OCI-LY1 (cell line): ENCODE measurements at regions not wholly inside any gene's neighbourhood (a gene's known extent, or its start where the extent isn't known, plus 50 kb on each side); places are given as distances from the start of the nearest gene placed in this dataset.

Experiments
- H2AFZ ChIP-seq: fragments of 200-600 bp; sonication (generic), shearing (Covaris generic); 2 replicates; pipeline ENCODE4 v1.6.0; 2014; ENCODE audit warnings: antibody characterized with exemption, mild to moderate bottlenecking, low read length
- H3F3A ChIP-seq: fragments of 200-600 bp; sonication (generic), shearing (Covaris generic); 2 replicates; pipeline ENCODE4 v1.6.0; 2014; ENCODE audit warnings: mild to moderate bottlenecking, antibody characterized with exemption, low read length, moderate library complexity; ENCODE audit not compliant: insufficient read depth
- H3K27ac ChIP-seq: fragments of 200-600 bp; sonication (generic); 2 replicates; pipeline ENCODE4 v1.5.1; 2014; ENCODE audit warnings: low read length, mixed run types, mild to moderate bottlenecking, low read depth; ENCODE audit not compliant: poor library complexity, severe bottlenecking
- H3K27me3 ChIP-seq: fragments of 200-600 bp; sonication (generic); 2 replicates; pipeline ENCODE4 v1.6.0; 2014; ENCODE audit warnings: antibody characterized with exemption, mild to moderate bottlenecking, low read length, moderate library complexity; ENCODE audit not compliant: insufficient read depth
- H3K36me3 ChIP-seq: fragments of 200-600 bp; sonication (generic); 2 replicates; pipeline ENCODE4 v1.6.1; 2014; ENCODE audit warnings: mild to moderate bottlenecking, antibody characterized with exemption, low read length, moderate library complexity, mixed read lengths; ENCODE audit not compliant: insufficient read depth
- H3K4me1 ChIP-seq: fragments of 200-600 bp; sonication (generic); 2 replicates; pipeline ENCODE4 v1.5.1; 2014; ENCODE audit warnings: mild to moderate bottlenecking, low read length, moderate library complexity; ENCODE audit not compliant: insufficient read depth, severe bottlenecking
- H3K4me2 ChIP-seq: fragments of 200-600 bp; sonication (generic), shearing (Covaris generic); 2 replicates; pipeline ENCODE4 v1.6.1; 2014; ENCODE audit warnings: low read length
- H3K4me3 ChIP-seq: fragments of 200-600 bp; sonication (generic); 2 replicates; pipeline ENCODE4 v1.5.1; 2014; ENCODE audit warnings: low read length, low read depth, mild to moderate bottlenecking, mixed read lengths; ENCODE audit not compliant: poor library complexity, severe bottlenecking
- H3K79me2 ChIP-seq: fragments of 200-600 bp; shearing (Covaris generic); 2 replicates; pipeline ENCODE4 v1.6.1; 2016; ENCODE audit warnings: mixed run types, low read length, mixed read lengths; ENCODE audit not compliant: insufficient read depth
- H3K9ac ChIP-seq: fragments of 200-600 bp; sonication (generic), shearing (Covaris generic); 2 replicates; pipeline ENCODE4 v1.6.1; 2014; ENCODE audit warnings: mild to moderate bottlenecking, low read length, mixed read lengths
- H3K9me2 ChIP-seq: fragments of 200-600 bp; sonication (generic), shearing (Covaris generic); 2 replicates; pipeline ENCODE4 v1.6.1; 2014; ENCODE audit warnings: low read depth, mild to moderate bottlenecking, low read length, mixed read lengths
- H3K9me3 ChIP-seq: fragments of 200-600 bp; shearing (Covaris generic); 2 replicates; pipeline ENCODE4 v1.6.1; 2014; ENCODE audit warnings: low read length, mixed read lengths
- H4K20me1 ChIP-seq: fragments of 200-600 bp; sonication (generic), shearing (Covaris generic); 2 replicates; pipeline ENCODE4 v1.6.0; 2016; ENCODE audit warnings: mild to moderate bottlenecking, low read length; ENCODE audit not compliant: insufficient read depth
- CTCF ChIP-seq: fragments of 200-600 bp; sonication (generic), shearing (Covaris generic); IDR thresholded peaks from 2 replicates; pipeline ENCODE4 v1.5.1; 2017; ENCODE audit warnings: mild to moderate bottlenecking, antibody characterized with exemption, low read length, moderate library complexity, mixed read lengths
- EZH2 ChIP-seq: fragments of 200-600 bp; sonication (generic), shearing (Covaris generic); IDR thresholded peaks from 2 replicates; pipeline ENCODE4 v1.8.0; 2017; ENCODE audit warnings: borderline replicate concordance, mixed run types, mild to moderate bottlenecking, antibody characterized with exemption, low read length, moderate library complexity, mixed read lengths

GRCh38 chr4:59369229-59369628 is 1830.9 kb upstream of the ADGRL3 start:
- Histone ChIP-seq H3K4me1 (no peaks in the 10 kb centered on the region), H3K27me3 (no peaks in the 10 kb centered on the region), H3K4me2 (no peak overlapping the region), H2AFZ (no peak overlapping the region), H3K36me3 (no peaks in the 10 kb centered on the region), H3K79me2 (no peaks in the 10 kb centered on the region), H3K9ac (no peak overlapping the region), H3K9me2 (no peaks in the 10 kb centered on the region), H3K27ac (no peak overlapping the region), H3K9me3 (no peaks in the 10 kb centered on the region), H3F3A (no peaks in the 10 kb centered on the region), H3K4me3 (no peak overlapping the region), H4K20me1 (no peaks in the 10 kb centered on the region)
- no peak for TF ChIP-seq CTCF
- TF ChIP-seq EZH2 = no peak

- Histone ChIP-seq H2AFZ (no peak overlapping the region), H3K9me3 (no peaks in the 10 kb centered on the region), H3K4me2 (no peak overlapping the region), H3K4me1 (no peaks in the 10 kb centered on the region), H3K27ac (no peak overlapping the region), H3K9me2 (no peaks in the 10 kb centered on the region), H3K79me2 (no peaks in the 10 kb centered on the region), H3K9ac (no peak overlapping the region), H3K36me3 (no peaks in the 10 kb centered on the region), H3K27me3 (no peaks in the 10 kb centered on the region), H4K20me1 (no peaks in the 10 kb centered on the region), H3F3A (no peaks in the 10 kb centered on the region), H3K4me3 (no peak overlapping the region)
- TF ChIP-seq EZH2 (no peak), CTCF (peak; percentile 49)
Observed at GRCh38 chr4:59374416-59374815, 1825.7 kb upstream of the ADGRL3 start.

GRCh38 chr4:59380841-59381366 is 1819.2 kb upstream of the ADGRL3 start:
- Histone ChIP-seq H3K27me3 (no peaks in the 10 kb centered on the region), H4K20me1 (no peaks in the 10 kb centered on the region)
- TF ChIP-seq CTCF (no peak), EZH2 (no peak)

More at GRCh38 chr4:59380841-59381366, 1819.2 kb upstream of the ADGRL3 start:
- no peak overlapping the region for H2AFZ ChIP-seq
- no peaks in the 10 kb centered on the region for H3K9me3 ChIP-seq
- no peaks in the 10 kb centered on the region for H3K9me2 ChIP-seq
- no peak overlapping the region for H3K4me3 ChIP-seq
- no peaks in the 10 kb centered on the region for H3K79me2 ChIP-seq
- no peaks in the 10 kb centered on the region for H3F3A ChIP-seq
- H3K36me3 ChIP-seq = no peaks in the 10 kb centered on the region
- no peaks in the 10 kb centered on the region for H3K4me1 ChIP-seq
- H3K4me2 ChIP-seq = no peak overlapping the region
- no peak overlapping the region for H3K27ac ChIP-seq
- H3K9ac ChIP-seq = no peak overlapping the region
